WTC11 (cell line): ENCODE measurements at regions not wholly inside any gene's neighbourhood (a gene's known extent, or its start where the extent isn't known, plus 50 kb on each side); places are given as distances from the start of the nearest gene placed in this dataset.
A peak's percentile ranks its signal among the peaks of the same experiment; 100 is the strongest.

ENCODE experiments used
- ATAC-seq: fragments of 200-7000 bp; cut with Tn5 transposase; 2 replicates; pipeline ENCODE4 v1.10.0; 2021; ENCODE audit warnings: mild to moderate bottlenecking, moderate library complexity
- CTCF ChIA-PET: fragments of 300-600 bp; sonication (Branson Sonifier 250); formaldehyde crosslinking; loops from one replicate; lab custom pipeline; 2021; ENCODE audit warnings: antibody characterized with exemption; lab: Charles Lee
- POLR2A ChIA-PET: fragments of 350-600 bp; sonication (Branson Sonifier 250); formaldehyde crosslinking; loops from one replicate; lab custom pipeline; 2021; ENCODE audit warnings: antibody characterized with exemption; lab: Charles Lee
- DNase-seq: peaks from one replicate; pipeline ENCODE4 v3.0.0; 2021; ENCODE audit warnings: low spot score
- H3K27ac Mint-ChIP-seq: 2 replicates; pipeline ENCODE4 v1.8.0; 2021; ENCODE audit warnings: mixed read lengths
- H3K27me3 Mint-ChIP-seq: 2 replicates; pipeline ENCODE4 v1.8.0; 2021; ENCODE audit warnings: low read depth, mild to moderate bottlenecking, moderate library complexity, mixed read lengths
- H3K36me3 Mint-ChIP-seq: 2 replicates; pipeline ENCODE4 v1.8.0; 2021; ENCODE audit warnings: mixed read lengths
- H3K4me1 Mint-ChIP-seq: 2 replicates; pipeline ENCODE4 v1.8.0; 2022; ENCODE audit warnings: mixed read lengths
- H3K4me3 Mint-ChIP-seq: 2 replicates; pipeline ENCODE4 v1.8.0; 2021; ENCODE audit warnings: mild to moderate bottlenecking, moderate library complexity, mixed read lengths
- H3K9me3 Mint-ChIP-seq: 2 replicates; pipeline ENCODE4 v1.8.0; 2021; ENCODE audit warnings: mixed read lengths
- AR ChIP-seq: fragments of 250-450 bp; sonication (Bioruptor Pico); IDR thresholded peaks from 2 replicates; pipeline ENCODE4 v1.9.0; 2021; ENCODE audit warnings: mild to moderate bottlenecking
- ATF3 ChIP-seq: sonication (generic); formaldehyde crosslinking; conservative IDR thresholded peaks from 2 replicates; pipeline ENCODE4 v1.8.1; 2022; ENCODE audit warnings: mild to moderate bottlenecking, missing genetic modification reagents
- CREB1 ChIP-seq: sonication (generic); formaldehyde crosslinking; IDR thresholded peaks from 2 replicates; pipeline ENCODE4 v1.8.0; 2023; ENCODE audit warnings: mild to moderate bottlenecking, missing genetic modification reagents
- CREM ChIP-seq: sonication (generic); formaldehyde crosslinking; IDR thresholded peaks from 2 replicates; pipeline ENCODE4 v1.8.1; 2022; ENCODE audit warnings: mild to moderate bottlenecking, missing genetic modification reagents, moderate library complexity
- E2F4 ChIP-seq: sonication (generic); formaldehyde crosslinking; IDR thresholded peaks from 2 replicates; pipeline ENCODE4 v1.8.1; 2022; ENCODE audit warnings: low read depth, mild to moderate bottlenecking, moderate library complexity, missing genetic modification reagents, borderline replicate concordance
- E2F5 ChIP-seq: sonication (generic); formaldehyde crosslinking; IDR thresholded peaks from 2 replicates; pipeline ENCODE4 v1.8.1; 2022; ENCODE audit warnings: mild to moderate bottlenecking, moderate library complexity, missing genetic modification reagents
- FOXP4 ChIP-seq: sonication (generic); formaldehyde crosslinking; IDR thresholded peaks from 2 replicates; pipeline ENCODE4 v1.8.0; 2022; ENCODE audit warnings: mild to moderate bottlenecking, missing genetic modification reagents
- GABPB1 ChIP-seq: sonication (generic); formaldehyde crosslinking; IDR thresholded peaks from 2 replicates; pipeline ENCODE4 v1.8.1; 2023; ENCODE audit warnings: mild to moderate bottlenecking, missing genetic modification reagents
- NFATC4 ChIP-seq: fragments of 250-450 bp; sonication (Bioruptor Pico); IDR thresholded peaks from 2 replicates; pipeline ENCODE4 v1.9.0; 2021; ENCODE audit warnings: mild to moderate bottlenecking
- NFE2L1 ChIP-seq: sonication (generic); formaldehyde crosslinking; IDR thresholded peaks from 2 replicates; pipeline ENCODE4 v1.8.1; 2023; ENCODE audit warnings: missing genetic modification reagents
- NR2C2 ChIP-seq: sonication (generic); formaldehyde crosslinking; IDR thresholded peaks from 2 replicates; pipeline ENCODE4 v1.8.0; 2022; ENCODE audit warnings: mild to moderate bottlenecking, missing genetic modification reagents
- OVOL2 ChIP-seq: fragments of 250-450 bp; sonication (Bioruptor Pico); IDR thresholded peaks from 2 replicates; pipeline ENCODE4 v1.9.0; 2021; ENCODE audit warnings: mild to moderate bottlenecking, borderline replicate concordance
- PRRX2 ChIP-seq: fragments of 250-450 bp; sonication (Bioruptor Pico); IDR thresholded peaks from 2 replicates; pipeline ENCODE4 v1.8.0; 2021; ENCODE audit warnings: mild to moderate bottlenecking
- TEAD4 ChIP-seq: sonication (generic); formaldehyde crosslinking; IDR thresholded peaks from 2 replicates; pipeline ENCODE4 v1.8.0; 2022; ENCODE audit warnings: mild to moderate bottlenecking, missing genetic modification reagents
- TP53 ChIP-seq: sonication (generic); formaldehyde crosslinking; IDR thresholded peaks from 2 replicates; pipeline ENCODE4 v1.8.1; 2023; ENCODE audit warnings: mild to moderate bottlenecking, missing genetic modification reagents
- ZBTB43 ChIP-seq: sonication (generic); formaldehyde crosslinking; IDR thresholded peaks from 2 replicates; pipeline ENCODE4 v1.8.1; 2023; ENCODE audit warnings: mild to moderate bottlenecking, missing genetic modification reagents
- ZNF232 ChIP-seq: sonication (generic); formaldehyde crosslinking; IDR thresholded peaks from 2 replicates; pipeline ENCODE4 v1.8.0; 2022; ENCODE audit warnings: mild to moderate bottlenecking, missing genetic modification reagents
- ZNF263 ChIP-seq: sonication (generic); formaldehyde crosslinking; IDR thresholded peaks from 2 replicates; pipeline ENCODE4 v1.8.1; 2022; ENCODE audit warnings: low read depth, mild to moderate bottlenecking, moderate library complexity, missing genetic modification reagents
- ZNF532 ChIP-seq: fragments of 250-450 bp; sonication (Bioruptor Pico); IDR thresholded peaks from 2 replicates; pipeline ENCODE4 v1.9.0; 2021; ENCODE audit warnings: mild to moderate bottlenecking, borderline replicate concordance
- ZSCAN18 ChIP-seq: fragments of 250-450 bp; sonication (Bioruptor Pico); IDR thresholded peaks from 2 replicates; pipeline ENCODE4 v2.1.2; 2022; ENCODE audit warnings: mild to moderate bottlenecking, moderate library complexity

GRCh38 chr2:126826491-126826890 is 72.2 kb upstream of the TEX51 start (continued):
- no peak for TF ChIP-seq ATF3 (CRISPR knock-in tag)

GRCh38 chr2:126827371-126827770 is 71.3 kb upstream of the TEX51 start:
- ChIA-PET POLR2A (interaction anchor here (1.1 kb wide), 1 partner anchor 22 kb away, joined by 3 read pairs; no protein-coding TSS in a partner anchor), CTCF (interaction anchor here (1.1 to 2.3 kb wide), 5 partner anchors 24 to 145 kb away, joined by 4 to 12 read pairs (median 5); no protein-coding TSS in a partner anchor)
- Mint-ChIP-seq H3K27ac (no peak overlapping the region), H3K4me1 (peaks cover 16% of the 10 kb centered on the region), H3K9me3 (no peaks in the 10 kb centered on the region), H3K36me3 (no peaks in the 10 kb centered on the region), H3K27me3 (peaks cover 9% of the 10 kb centered on the region; the same call in 1 of the 2 replicates), H3K4me3 (no peak overlapping the region)
- ATAC-seq (peak; percentile 71), DNase-seq (no peak)
- TF ChIP-seq NR2C2 (CRISPR knock-in tag) (no peak), ZNF232 (CRISPR knock-in tag) (no peak), GABPB1 (CRISPR knock-in tag) (no peak), TP53 (no peak), ZBTB43 (CRISPR knock-in tag) (no peak), ZNF263 (CRISPR knock-in tag) (no peak), PRRX2 (no peak), E2F5 (CRISPR knock-in tag) (no peak), OVOL2 (CRISPR knock-in tag) (no peak), ZNF532 (CRISPR knock-in tag) (no peak), CREB1 (no peak), NFATC4 (CRISPR knock-in tag) (no peak), CREM (no peak), E2F4 (CRISPR knock-in tag) (no peak), TEAD4 (CRISPR knock-in tag) (no peak), AR (CRISPR knock-in tag) (no peak), NFE2L1 (CRISPR knock-in tag) (no peak), FOXP4 (no peak), ZSCAN18 (CRISPR knock-in tag) (no peak)
- TF ChIP-seq, all 79 proteins: peak for 0
